ENCODE measurements at regions not wholly inside any gene's neighbourhood (a gene's known extent, or its start where the extent isn't known, plus 50 kb on each side); places are given as distances from the start of the nearest gene placed in this dataset.

GRCh38 chr4:31949045-31949444, 1228.9 kb downstream of the PCDH7 start:
- no peak for TF ChIP-seq CTCF (IDR thresholded peaks at IDR 0.05)
- TF ChIP-seq EP300 (IDR thresholded peaks at IDR 0.05), result no peak
- no peak for TF ChIP-seq POLR2A (IDR thresholded peaks at IDR 0.05; ENCODE audit: low read depth)
